ENCODE measurements at regions not wholly inside any gene's neighbourhood (a gene's known extent, or its start where the extent isn't known, plus 50 kb on each side); places are given as distances from the start of the nearest gene placed in this dataset.

DNA sequence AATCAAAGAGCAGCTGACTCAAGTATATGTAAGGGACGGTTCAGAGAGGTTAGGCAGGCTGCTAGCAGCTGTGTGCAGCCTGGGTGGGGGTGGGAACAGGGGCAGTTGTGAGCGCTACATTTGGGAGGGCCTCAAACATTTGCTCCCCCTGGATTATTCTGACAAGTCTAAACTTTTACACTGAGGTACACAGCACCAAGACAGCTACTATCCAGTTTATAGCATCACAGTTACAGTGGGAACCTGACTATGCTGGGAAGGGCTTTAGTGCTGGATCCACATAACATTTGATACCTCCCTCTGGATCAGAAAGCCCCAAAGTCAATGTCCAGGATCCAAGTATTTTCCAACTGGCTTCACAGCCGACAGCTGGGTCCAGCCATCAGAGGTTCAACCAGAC lies 55.8 kb upstream of the GIMD1 start:
- no peaks in the 10 kb centered on the region for H3K4me1 ChIP-seq (ENCODE audit: insufficient read depth, low read length)
- no peaks in the 10 kb centered on the region for H3K36me3 ChIP-seq (ENCODE audit: insufficient read depth, low read length)

GRCh38 chr4:106423791-106424190 lies 55.2 kb upstream of the GIMD1 start:
- H3K4me1 ChIP-seq (ENCODE audit: insufficient read depth, low read length), result no peaks in the 10 kb centered on the region
- no peak overlapping the region for H3K9ac ChIP-seq (ENCODE audit: low read length)

More for the DNA sequence above, 55.8 kb upstream of the GIMD1 start:
- Histone ChIP-seq H3K27me3 (ENCODE audit: control insufficient read depth in 1 of 2, insufficient read depth in 2 of 2, low read length in 2 of 2) (no peaks in the 10 kb centered on the region), H3K9me3 (ENCODE audit: low read length) (no peaks in the 10 kb centered on the region), H3K9ac (ENCODE audit: low read length) (no peak overlapping the region), H3K27ac (ENCODE audit: low read depth, low read length) (no peak overlapping the region), H3K4me3 (ENCODE audit: low read depth in 1 of 2, low read length in 2 of 2) (no peak overlapping the region)

GRCh38 chr4:106422766-106423165 lies 54.2 kb upstream of the GIMD1 start:
- H3K36me3 ChIP-seq (ENCODE audit: insufficient read depth, low read length), result no peaks in the 10 kb centered on the region
- no peaks in the 10 kb centered on the region for H3K27me3 ChIP-seq (ENCODE audit: control insufficient read depth in 1 of 2, insufficient read depth in 2 of 2, low read length in 2 of 2)
- H3K4me1 ChIP-seq (ENCODE audit: insufficient read depth, low read length), result no peaks in the 10 kb centered on the region
- no peak overlapping the region for H3K4me3 ChIP-seq (ENCODE audit: low read depth in 1 of 2, low read length in 2 of 2)
- no peaks in the 10 kb centered on the region for H3K9me3 ChIP-seq (ENCODE audit: low read length)
- H3K9ac ChIP-seq (ENCODE audit: low read length), result no peak overlapping the region
- H3K27ac ChIP-seq (ENCODE audit: low read depth, low read length), result no peak overlapping the region

More at GRCh38 chr4:106423791-106424190, 55.2 kb upstream of the GIMD1 start:
- no peaks in the 10 kb centered on the region for H3K9me3 ChIP-seq (ENCODE audit: low read length)
- H3K27me3 ChIP-seq (ENCODE audit: control insufficient read depth in 1 of 2, insufficient read depth in 2 of 2, low read length in 2 of 2), result no peaks in the 10 kb centered on the region
- H3K27ac ChIP-seq (ENCODE audit: low read depth, low read length), result no peak overlapping the region
- no peak overlapping the region for H3K4me3 ChIP-seq (ENCODE audit: low read depth in 1 of 2, low read length in 2 of 2)
- no peaks in the 10 kb centered on the region for H3K36me3 ChIP-seq (ENCODE audit: insufficient read depth, low read length)

- Histone ChIP-seq H3K9me3 (ENCODE audit: low read length) (no peaks in the 10 kb centered on the region), H3K27ac (ENCODE audit: low read depth, low read length) (no peak overlapping the region), H3K4me3 (ENCODE audit: low read depth in 1 of 2, low read length in 2 of 2) (no peak overlapping the region), H3K9ac (ENCODE audit: low read length) (no peak overlapping the region), H3K36me3 (ENCODE audit: insufficient read depth, low read length) (no peaks in the 10 kb centered on the region), H3K27me3 (ENCODE audit: control insufficient read depth in 1 of 2, insufficient read depth in 2 of 2, low read length in 2 of 2) (no peaks in the 10 kb centered on the region), H3K4me1 (ENCODE audit: insufficient read depth, low read length) (no peaks in the 10 kb centered on the region)
These were observed 53.1 kb upstream of the GIMD1 start for GRCh38 chr4:106421441-106422296.

DNA sequence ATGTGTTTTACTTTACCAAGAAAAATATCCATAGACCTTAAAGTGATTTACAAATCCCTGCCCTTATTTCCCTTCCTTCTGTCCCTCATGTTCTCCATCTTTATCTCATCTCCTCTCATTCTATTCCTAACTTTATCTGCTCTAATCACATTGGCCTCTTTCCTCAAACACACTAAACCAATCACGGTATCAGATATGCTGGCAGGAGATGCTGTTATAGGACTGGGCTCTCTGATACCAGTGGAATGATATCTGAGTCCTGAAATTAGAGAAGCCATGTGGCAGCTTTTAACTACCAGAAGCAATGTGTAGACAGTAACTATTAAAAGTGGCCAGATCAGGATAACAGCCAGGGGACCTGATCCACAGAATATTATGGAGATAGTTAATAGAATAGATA lies 49.9 kb upstream of the GIMD1 start:
- no peak overlapping the region for H3K27ac ChIP-seq (ENCODE audit: low read depth, low read length)
- H3K9me3 ChIP-seq (ENCODE audit: low read length), result no peaks in the 10 kb centered on the region
- H3K27me3 ChIP-seq (ENCODE audit: control insufficient read depth in 1 of 2, insufficient read depth in 2 of 2, low read length in 2 of 2), result no peaks in the 10 kb centered on the region
- no peaks in the 10 kb centered on the region for H3K4me1 ChIP-seq (ENCODE audit: insufficient read depth, low read length)
- no peak overlapping the region for H3K9ac ChIP-seq (ENCODE audit: low read length)
- H3K4me3 ChIP-seq (ENCODE audit: low read depth in 1 of 2, low read length in 2 of 2), result no peak overlapping the region
- H3K36me3 ChIP-seq (ENCODE audit: insufficient read depth, low read length), result no peaks in the 10 kb centered on the region

All from muscle layer of colon (tissue), 2 donors.